GM13977 (cell line): ENCODE measurements at regions not wholly inside any gene's neighbourhood (a gene's known extent, or its start where the extent isn't known, plus 50 kb on each side); places are given as distances from the start of the nearest gene placed in this dataset.

Experiments used
- DNase-seq: peaks from one replicate; pipeline ENCODE4 v3.0.0; 2012; ENCODE audit warnings: low spot score
- CTCF ChIP-seq: IDR thresholded peaks from 2 replicates; pipeline ENCODE4 v1.5.1; 2012; ENCODE audit warnings: mild to moderate bottlenecking, control low read depth; ENCODE audit not compliant: insufficient read depth; ENCODE audit errors: extremely low read depth, missing control alignments
- in situ Hi-C: fragments of 300-500 bp; cut with MboI; formaldehyde crosslinking; loops from one replicate; pipeline ENCODE4 v1.12.0; 2022; ENCODE audit warnings: low sequenced_read_pairs, low pct_unique_long_range_greater_than_20kb, mixed read lengths, inconsistent platforms; ENCODE audit not compliant: unreplicated experiment

- in situ Hi-C loops, result no loop called here
Observed at GRCh38 chr2:12110481-12110880, 364.0 kb downstream of the LPIN1 start.

GRCh38 chr2:12113412-12113811 is 367.0 kb downstream of the LPIN1 start:
- TF ChIP-seq CTCF, result no peak
- in situ Hi-C loops, result no loop called here
- DNase-seq, result no peak

More at GRCh38 chr2:12110481-12110880, 364.0 kb downstream of the LPIN1 start:
- no peak for DNase-seq
- no peak for TF ChIP-seq CTCF

- in situ Hi-C loops, result no loop called here
- no peak for TF ChIP-seq CTCF
- no peak for DNase-seq
Observed at GRCh38 chr2:12114816-12115215, 368.4 kb downstream of the LPIN1 start.

- peak; percentile 20 for DNase-seq
- in situ Hi-C loops, result no loop called here
- peak; percentile 15 for TF ChIP-seq CTCF
Observed at GRCh38 chr2:12116228-12116750, 369.9 kb downstream of the LPIN1 start.

- no peak for TF ChIP-seq CTCF
- in situ Hi-C loops, result no loop called here
- no peak for DNase-seq
Observed at GRCh38 chr2:12119841-12120240, 373.4 kb downstream of the LPIN1 start.

- TF ChIP-seq CTCF, result no peak
- in situ Hi-C loops, result no loop called here
- no peak for DNase-seq
Observed at GRCh38 chr2:12120281-12121150, 374.1 kb downstream of the LPIN1 start.
